HCT116 (cell line): ENCODE measurements at regions not wholly inside any gene's neighbourhood (a gene's known extent, or its start where the extent isn't known, plus 50 kb on each side); places are given as distances from the start of the nearest gene placed in this dataset.

Source experiments
- ATAC-seq: fragments of 200-7000 bp; cut with Tn5 transposase; 2 replicates; pipeline ENCODE4 v1.9.1; 2020; ENCODE audit warnings: mild to moderate bottlenecking, moderate library complexity
- BruUV-seq: library from RNA; stranded (reverse); fragments of 400-500 nt; replicated peaks from 2 replicates; lab custom pipeline; 2021; lab: Mats Ljungman, UMichigan
- CTCF ChIA-PET: fragments of 300-600 bp; sonication (Branson Sonifier 250); formaldehyde crosslinking; loops from one replicate; lab custom pipeline; 2021; ENCODE audit warnings: antibody characterized with exemption; lab: Charles Lee
- POLR2A ChIA-PET: fragments of 300-600, 350-600 bp; sonication (Branson Sonifier 250); formaldehyde crosslinking; loops from one replicate; lab custom pipeline; 2021; ENCODE audit warnings: antibody characterized with exemption; lab: Charles Lee
- RAD21 ChIA-PET, 2 experiments: fragments of 300-600 bp; sonication (Branson Sonifier 250); formaldehyde crosslinking; loops; one replicate each; lab custom pipeline; 2023; ENCODE audit warnings: low total read pairs in 2 of 2; ENCODE audit not compliant: uncharacterized antibody in 2 of 2, unreplicated experiment in 2 of 2, low non-redundant PET in 1 of 2; lab: Charles Lee
- DNase-seq: peaks from one replicate; pipeline ENCODE4 v3.0.0-alpha.2; 2010; ENCODE audit warnings: low read depth, low spot score
- H2AFZ ChIP-seq: fragments of 200-600 bp; shearing (Covaris generic), sonication (generic); 2 replicates; pipeline ENCODE4 v1.6.1; 2017; ENCODE audit warnings: low read depth, mixed run types, mixed read lengths, antibody characterized with exemption, low read length; ENCODE audit not compliant: poor library complexity, severe bottlenecking
- H3K27ac ChIP-seq: 2 replicates; pipeline ENCODE4 v1.5.1; 2012; ENCODE audit warnings: low read depth, low read length
- H3K27me3 ChIP-seq: fragments of 200-600 bp; sonication (generic); 2 replicates; pipeline ENCODE4 v1.6.1; 2016; ENCODE audit warnings: mixed run types, low read length, mixed read lengths; ENCODE audit not compliant: insufficient read depth
- H3K36me3 ChIP-seq, 2 experiments: fragments of 200-500 bp in 1 of 2; fragments of 200-600 bp in 1 of 2; sonication (Bioruptor generic) in 1 of 2; sonication (generic) in 1 of 2; 2 replicates each; pipeline versions ENCODE4 v1.5.1 to v1.6.1; 2014 to 2016; ENCODE audit warnings: low read length in 2 of 2, inconsistent platforms in 1 of 2, mixed read lengths in 1 of 2, mixed run types in 1 of 2; ENCODE audit not compliant: insufficient read depth in 2 of 2, control insufficient read depth in 1 of 2
- H3K4me1 ChIP-seq, 2 experiments: fragments of 200-600 bp in 1 of 2; sonication (generic) in 1 of 2; 2 replicates each; pipeline versions ENCODE4 v1.5.1 to v1.6.1; 2012 to 2017; ENCODE audit warnings: low read length in 2 of 2, inconsistent platforms in 1 of 2, mild to moderate bottlenecking in 1 of 2, mixed read lengths in 1 of 2, mixed run types in 1 of 2, moderate library complexity in 1 of 2; ENCODE audit not compliant: insufficient read depth in 2 of 2, control insufficient read depth in 1 of 2
- H3K4me2 ChIP-seq: fragments of 200-600 bp; sonication (generic); 2 replicates; pipeline ENCODE4 v1.6.1; 2017; ENCODE audit warnings: mixed run types, low read length, mixed read lengths
- H3K4me3 ChIP-seq, 2 experiments: fragments of 200-600 bp in 1 of 2; sonication (generic) in 1 of 2; replicated peaks in 1 of 2; 2 replicates each; pipeline ENCODE4 v1.5.1; 2011 to 2016; ENCODE audit warnings: low read length in 2 of 2, control low read depth in 1 of 2, low read depth in 1 of 2, mild to moderate bottlenecking in 1 of 2, mixed read lengths in 1 of 2, mixed run types in 1 of 2
- H3K79me2 ChIP-seq: fragments of 200-600 bp; sonication (generic); 2 replicates; pipeline ENCODE4 v1.6.1; 2017; ENCODE audit warnings: mild to moderate bottlenecking, mixed run types, low read length, moderate library complexity, mixed read lengths; ENCODE audit not compliant: insufficient read depth
- H3K9ac ChIP-seq: fragments of 200-600 bp; sonication (generic); 2 replicates; pipeline ENCODE4 v1.6.1; 2016; ENCODE audit warnings: low read length, mixed read lengths
- H3K9me2 ChIP-seq: fragments of 200-600 bp; sonication (generic), shearing (Covaris generic); 2 replicates; pipeline ENCODE4 v1.6.1; 2017; ENCODE audit warnings: mixed run types, mild to moderate bottlenecking, moderate library complexity; ENCODE audit not compliant: insufficient read depth
- H3K9me3 ChIP-seq, 2 experiments: fragments of 200-500 bp in 1 of 2; fragments of 200-600 bp in 1 of 2; sonication (Bioruptor generic) in 1 of 2; sonication (generic) in 1 of 2; 2 replicates each; pipeline ENCODE4 v1.6.1; 2014 to 2017; ENCODE audit warnings: low read length in 2 of 2, mixed read lengths in 2 of 2, inconsistent platforms in 1 of 2, low read depth in 1 of 2, mild to moderate bottlenecking in 1 of 2, mixed run types in 1 of 2, moderate library complexity in 1 of 2; ENCODE audit not compliant: control insufficient read depth in 1 of 2, insufficient read depth in 1 of 2
- H4K20me1 ChIP-seq: fragments of 200-600 bp; sonication (generic), shearing (Covaris generic); 2 replicates; pipeline ENCODE4 v1.6.1; 2017; ENCODE audit warnings: mixed run types, mild to moderate bottlenecking, moderate library complexity; ENCODE audit not compliant: insufficient read depth
- CBX3 ChIP-seq: IDR thresholded peaks from 2 replicates; pipeline ENCODE4 v1.6.1; 2012; ENCODE audit warnings: low read depth
- CEBPB ChIP-seq: IDR thresholded peaks from 2 replicates; pipeline ENCODE4 v1.6.1; 2012; ENCODE audit warnings: low read depth
- EGR1 ChIP-seq: IDR thresholded peaks from 2 replicates; pipeline ENCODE4 v1.6.1; 2012; ENCODE audit warnings: low read depth
- ELF1 ChIP-seq: IDR thresholded peaks from 2 replicates; pipeline ENCODE4 v1.6.1; 2012; ENCODE audit warnings: low read depth, borderline replicate concordance
- EZH2 ChIP-seq: fragments of 200-600 bp; sonication (generic); IDR thresholded peaks from 2 replicates; pipeline ENCODE4 v1.6.1; 2017; ENCODE audit warnings: antibody characterized with exemption, mixed run types
- JUND ChIP-seq: IDR thresholded peaks from 2 replicates; pipeline ENCODE4 v1.6.1; 2012
- POLR2A ChIP-seq: IDR thresholded peaks from 2 replicates; pipeline ENCODE4 v1.7.0; 2011; ENCODE audit warnings: borderline replicate concordance; ENCODE audit not compliant: insufficient read depth, insufficient read length; ENCODE audit errors: extremely low read depth
- POLR2AphosphoS5 ChIP-seq: IDR thresholded peaks from 2 replicates; pipeline ENCODE4 v1.6.1; 2011; ENCODE audit warnings: mild to moderate bottlenecking, low read depth, low read length, moderate library complexity
- RAD21 ChIP-seq: IDR thresholded peaks from 2 replicates; pipeline ENCODE4 v1.6.1; 2012; ENCODE audit warnings: low read depth, mild to moderate bottlenecking
- SIN3A ChIP-seq: IDR thresholded peaks from 2 replicates; pipeline ENCODE4 v1.6.1; 2012; ENCODE audit warnings: low read depth
- SP1 ChIP-seq: IDR thresholded peaks from 2 replicates; pipeline ENCODE4 v1.6.1; 2012; ENCODE audit warnings: low read depth
- YY1 ChIP-seq: IDR thresholded peaks from 2 replicates; pipeline ENCODE4 v1.6.1; 2011; ENCODE audit warnings: low read length, low read depth, moderate library complexity, mild to moderate bottlenecking; ENCODE audit not compliant: insufficient replicate concordance; ENCODE audit errors: extremely low read depth
- ZFX ChIP-seq: fragments of 450-650 bp; IDR thresholded peaks from 2 replicates; pipeline ENCODE4 v1.6.1; 2017
- ZNF274 ChIP-seq: fragments of 200-500 bp; sonication (Bioruptor generic); IDR thresholded peaks from 2 replicates; pipeline ENCODE4 v1.6.1; 2014; ENCODE audit warnings: mild to moderate bottlenecking, low read depth, low read length, inconsistent platforms
- intact Hi-C: fragments of 100-400 bp; cut with micrococcal nuclease; formaldehyde crosslinking; loops from 2 replicates; pipeline ENCODE4 v1.10.0; 2022
- TF ChIP-seq, protein P1 (sequence below): IDR thresholded peaks from 2 replicates; pipeline ENCODE4 v1.6.1; 2012; ENCODE audit warnings: low read depth
- TF ChIP-seq, protein P2 (sequence below), 3 experiments: fragments of 200-600 bp in 1 of 3; sonication (generic) in 1 of 3; IDR thresholded peaks in 2 of 3; conservative IDR thresholded peaks in 1 of 3; 2 replicates each; pipeline ENCODE4 v1.5.1; 2012 to 2017; ENCODE audit warnings: low read depth in 2 of 3, low read length in 2 of 3, antibody characterized with exemption in 1 of 3, borderline replicate concordance in 1 of 3, control low read depth in 1 of 3, mild to moderate bottlenecking in 1 of 3, mixed read lengths in 1 of 3, mixed run types in 1 of 3, moderate library complexity in 1 of 3; ENCODE audit not compliant: insufficient read depth in 1 of 3

GRCh38 chr2:116223912-116224311 lies 1590.6 kb upstream of the DDX18 start:
- DNase-seq, result no peak
- no peaks in the 10 kb centered on the region for H3K9me2 ChIP-seq
- ChIA-PET POLR2A (no interaction called here), CTCF (no interaction called here), RAD21 (no interaction called here)
- no peaks in the 10 kb centered on the region for H3K36me3 ChIP-seq
- peaks cover 21 to 24% of the 10 kb centered on the region in 2 experiments for H3K9me3 ChIP-seq
- no TSS peak for BruUV-seq
- intact Hi-C loops, result no loop called here
- H3K4me1 ChIP-seq, result no peaks in the 10 kb centered on the region
- H3K4me3 ChIP-seq, result no peak overlapping the region
- H4K20me1 ChIP-seq, result no peaks in the 10 kb centered on the region
- H3K79me2 ChIP-seq, result no peaks in the 10 kb centered on the region
- H2AFZ ChIP-seq, result no peak overlapping the region
- H3K27me3 ChIP-seq, result no peaks in the 10 kb centered on the region
- ATAC-seq, result no peak
- no peak overlapping the region for H3K27ac ChIP-seq
- no peak overlapping the region for H3K4me2 ChIP-seq
- no peak for TF ChIP-seq JUND
- TF ChIP-seq ZFX, result no peak
- TF ChIP-seq, protein P1, sequence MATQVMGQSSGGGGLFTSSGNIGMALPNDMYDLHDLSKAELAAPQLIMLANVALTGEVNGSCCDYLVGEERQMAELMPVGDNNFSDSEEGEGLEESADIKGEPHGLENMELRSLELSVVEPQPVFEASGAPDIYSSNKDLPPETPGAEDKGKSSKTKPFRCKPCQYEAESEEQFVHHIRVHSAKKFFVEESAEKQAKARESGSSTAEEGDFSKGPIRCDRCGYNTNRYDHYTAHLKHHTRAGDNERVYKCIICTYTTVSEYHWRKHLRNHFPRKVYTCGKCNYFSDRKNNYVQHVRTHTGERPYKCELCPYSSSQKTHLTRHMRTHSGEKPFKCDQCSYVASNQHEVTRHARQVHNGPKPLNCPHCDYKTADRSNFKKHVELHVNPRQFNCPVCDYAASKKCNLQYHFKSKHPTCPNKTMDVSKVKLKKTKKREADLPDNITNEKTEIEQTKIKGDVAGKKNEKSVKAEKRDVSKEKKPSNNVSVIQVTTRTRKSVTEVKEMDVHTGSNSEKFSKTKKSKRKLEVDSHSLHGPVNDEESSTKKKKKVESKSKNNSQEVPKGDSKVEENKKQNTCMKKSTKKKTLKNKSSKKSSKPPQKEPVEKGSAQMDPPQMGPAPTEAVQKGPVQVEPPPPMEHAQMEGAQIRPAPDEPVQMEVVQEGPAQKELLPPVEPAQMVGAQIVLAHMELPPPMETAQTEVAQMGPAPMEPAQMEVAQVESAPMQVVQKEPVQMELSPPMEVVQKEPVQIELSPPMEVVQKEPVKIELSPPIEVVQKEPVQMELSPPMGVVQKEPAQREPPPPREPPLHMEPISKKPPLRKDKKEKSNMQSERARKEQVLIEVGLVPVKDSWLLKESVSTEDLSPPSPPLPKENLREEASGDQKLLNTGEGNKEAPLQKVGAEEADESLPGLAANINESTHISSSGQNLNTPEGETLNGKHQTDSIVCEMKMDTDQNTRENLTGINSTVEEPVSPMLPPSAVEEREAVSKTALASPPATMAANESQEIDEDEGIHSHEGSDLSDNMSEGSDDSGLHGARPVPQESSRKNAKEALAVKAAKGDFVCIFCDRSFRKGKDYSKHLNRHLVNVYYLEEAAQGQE, result no peak
- TF ChIP-seq ELF1, result no peak
- TF ChIP-seq EZH2, result no peak
- no peak for TF ChIP-seq YY1
- TF ChIP-seq SP1, result no peak
- TF ChIP-seq POLR2AphosphoS5, result no peak
- TF ChIP-seq CEBPB, result no peak
- no peak for TF ChIP-seq ZNF274
- no peak for TF ChIP-seq SIN3A
- TF ChIP-seq RAD21, result no peak
- no peak for TF ChIP-seq EGR1
- no peak for TF ChIP-seq CBX3
- TF ChIP-seq, protein P2, sequence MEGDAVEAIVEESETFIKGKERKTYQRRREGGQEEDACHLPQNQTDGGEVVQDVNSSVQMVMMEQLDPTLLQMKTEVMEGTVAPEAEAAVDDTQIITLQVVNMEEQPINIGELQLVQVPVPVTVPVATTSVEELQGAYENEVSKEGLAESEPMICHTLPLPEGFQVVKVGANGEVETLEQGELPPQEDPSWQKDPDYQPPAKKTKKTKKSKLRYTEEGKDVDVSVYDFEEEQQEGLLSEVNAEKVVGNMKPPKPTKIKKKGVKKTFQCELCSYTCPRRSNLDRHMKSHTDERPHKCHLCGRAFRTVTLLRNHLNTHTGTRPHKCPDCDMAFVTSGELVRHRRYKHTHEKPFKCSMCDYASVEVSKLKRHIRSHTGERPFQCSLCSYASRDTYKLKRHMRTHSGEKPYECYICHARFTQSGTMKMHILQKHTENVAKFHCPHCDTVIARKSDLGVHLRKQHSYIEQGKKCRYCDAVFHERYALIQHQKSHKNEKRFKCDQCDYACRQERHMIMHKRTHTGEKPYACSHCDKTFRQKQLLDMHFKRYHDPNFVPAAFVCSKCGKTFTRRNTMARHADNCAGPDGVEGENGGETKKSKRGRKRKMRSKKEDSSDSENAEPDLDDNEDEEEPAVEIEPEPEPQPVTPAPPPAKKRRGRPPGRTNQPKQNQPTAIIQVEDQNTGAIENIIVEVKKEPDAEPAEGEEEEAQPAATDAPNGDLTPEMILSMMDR (IDR thresholded peaks at IDR 0.05 in 2 of 3, conservative IDR thresholded peaks at IDR 0.05 in 1 of 3; ENCODE audit: borderline replicate concordance in 1 of 3, insufficient read depth in 1 of 3, low read depth in 2 of 3, low read length in 2 of 3), result no peak
- TF ChIP-seq POLR2A, result no peak
- H3K9ac ChIP-seq, result no peak overlapping the region
